GM12878 (cell line): ENCODE measurements at regions not wholly inside any gene's neighbourhood (a gene's known extent, or its start where the extent isn't known, plus 50 kb on each side); places are given as distances from the start of the nearest gene placed in this dataset.

Experiments used
- ATAC-seq: fragments of 200-7000 bp; cut with Tn5 transposase; 3 replicates; pipeline ENCODE4 v1.9.1; 2020; ENCODE audit warnings: mild to moderate bottlenecking, moderate library complexity
- BruUV-seq: library from RNA; stranded (reverse); fragments of 400-500 nt; replicated peaks from 2 replicates; lab custom pipeline; 2021; lab: Mats Ljungman, UMichigan
- CTCF ChIA-PET: fragments of 300-600 bp; sonication (Branson Sonifier 250); formaldehyde crosslinking; extraction: SDS; loops from one replicate; lab custom pipeline; 2021; ENCODE audit warnings: inconsistent platforms; lab: Yijun Ruan, JAX
- POLR2A ChIA-PET: fragments of 350-600 bp; formaldehyde crosslinking; extraction: SDS; loops from one replicate; lab custom pipeline; 2021; ENCODE audit warnings: inconsistent platforms; lab: Charles Lee
- RAD21 ChIA-PET: fragments of 300-600 bp; sonication (Branson Sonifier 250); formaldehyde crosslinking; loops from one replicate; lab custom pipeline; 2023; ENCODE audit warnings: antibody characterized with exemption; ENCODE audit not compliant: unreplicated experiment; lab: Charles Lee
- SMC1A ChIA-PET: fragments of 300-600 bp; sonication (Branson Sonifier 250); formaldehyde crosslinking; loops from one replicate; lab custom pipeline; 2023; ENCODE audit not compliant: unreplicated experiment, uncharacterized antibody; lab: Charles Lee
- DNase-seq: peaks from one replicate; pipeline ENCODE4 v3.0.0-alpha.2; 2011; ENCODE audit warnings: low read depth, low spot score
- FAIRE-seq: peaks from 3 replicates; lab custom pipeline; 2011; peaks lifted over from hg19 to GRCh38; lab: Jason Lieb, UNC
- H2AFZ ChIP-seq: 2 replicates; pipeline ENCODE4 v1.6.0; 2011; ENCODE audit warnings: low read depth, low read length, control low read depth; ENCODE audit not compliant: control insufficient read depth
- H3K27ac ChIP-seq: 2 replicates; pipeline ENCODE4 v1.5.1; 2011; ENCODE audit warnings: control low read depth; ENCODE audit not compliant: control insufficient read depth, insufficient read depth
- H3K27me3 ChIP-seq, 2 experiments: replicated peaks in 1 of 2; 2 replicates each; pipeline versions ENCODE4 v1.6.0 to v1.6.1; 2011; ENCODE audit warnings: low read length in 1 of 2; ENCODE audit not compliant: control insufficient read depth in 2 of 2, insufficient read depth in 2 of 2
- H3K36me3 ChIP-seq, 2 experiments: 2 replicates each; pipeline ENCODE4 v1.5.1; 2011; ENCODE audit warnings: low read length in 1 of 2; ENCODE audit not compliant: control insufficient read depth in 2 of 2, insufficient read depth in 2 of 2
- H3K4me1 ChIP-seq: 2 replicates; pipeline ENCODE4 v1.6.1; 2011; ENCODE audit warnings: mild to moderate bottlenecking, low read length, moderate library complexity, mixed read lengths; ENCODE audit not compliant: control insufficient read depth, insufficient read depth
- H3K4me2 ChIP-seq: 2 replicates; pipeline ENCODE4 v1.6.0; 2011; ENCODE audit warnings: control low read depth; ENCODE audit not compliant: control insufficient read depth, insufficient read depth
- H3K4me3 ChIP-seq: fragments of 200-600 bp; sonication (generic); 2 replicates; pipeline ENCODE4 v1.5.1; 2016
- H3K79me2 ChIP-seq: 2 replicates; pipeline ENCODE4 v1.6.0; 2011; ENCODE audit warnings: low read length; ENCODE audit not compliant: control insufficient read depth, insufficient read depth
- H3K9ac ChIP-seq: 2 replicates; pipeline ENCODE4 v1.8.0; 2011; ENCODE audit warnings: low read length, control low read depth, mixed read lengths; ENCODE audit not compliant: control insufficient read depth, insufficient read depth
- H3K9me3 ChIP-seq: replicated peaks from 3 replicates; pipeline ENCODE4 v1.5.1; 2011; ENCODE audit warnings: mild to moderate bottlenecking, low read length; ENCODE audit not compliant: control insufficient read depth, insufficient read depth
- H4K20me1 ChIP-seq: 2 replicates; pipeline ENCODE4 v1.6.0; 2011; ENCODE audit not compliant: control insufficient read depth, insufficient read depth
- CHD1 ChIP-seq: IDR thresholded peaks from 2 replicates; pipeline ENCODE4 v1.6.1; 2012; ENCODE audit warnings: low read depth, low read length, improper control_type of control experiment
- HDAC2 ChIP-seq: fragments of 200-600 bp; sonication (generic); IDR thresholded peaks from 2 replicates; pipeline ENCODE4 v1.6.1; 2017
- LARP7 ChIP-seq: fragments of 450-650 bp; IDR thresholded peaks from 2 replicates; pipeline ENCODE4 v1.6.1; 2017; ENCODE audit warnings: mild to moderate bottlenecking
- MEF2B ChIP-seq: fragments of 450-650 bp; IDR thresholded peaks from 2 replicates; pipeline ENCODE4 v1.6.1; 2018; ENCODE audit warnings: mild to moderate bottlenecking, moderate library complexity; ENCODE audit not compliant: partially characterized antibody, poor library complexity, severe bottlenecking
- MXI1 ChIP-seq: fragments of 150-350 bp; IDR thresholded peaks from 2 replicates; pipeline ENCODE4 v1.6.1; 2011; ENCODE audit warnings: low read depth, mild to moderate bottlenecking, inconsistent platforms, low read length, improper control_type of control experiment
- PML ChIP-seq: IDR thresholded peaks from 2 replicates; pipeline ENCODE4 v1.6.1; 2012; ENCODE audit warnings: low read length, inconsistent platforms
- POU2F2 ChIP-seq: IDR thresholded peaks from 3 replicates; pipeline ENCODE4 v1.6.1; 2011; ENCODE audit warnings: low read depth, mild to moderate bottlenecking, low read length, borderline replicate concordance
- STAT1 ChIP-seq: fragments of 450-650 bp; conservative IDR thresholded peaks from 2 replicates; pipeline ENCODE4 v1.6.1; 2014; ENCODE audit warnings: antibody characterized with exemption, mild to moderate bottlenecking
- ZNF207 ChIP-seq: fragments of 450-650 bp; IDR thresholded peaks from 2 replicates; pipeline ENCODE4 v1.6.1; 2014; ENCODE audit warnings: antibody characterized with exemption, mild to moderate bottlenecking, borderline replicate concordance
- WGBS: methylation state at CpG from one replicate; pipeline ENCODE4 v1.1.6; 2016; ENCODE audit warnings: low lambda C conversion rate; ENCODE audit not compliant: insufficient replicate concordance, insufficient coverage; ENCODE audit errors: missing lambda C conversion rate; 5-methylcytosine and 5-hydroxymethylcytosine counted together
- in situ Hi-C: fragments of 300-500 bp; cut with MboI; formaldehyde crosslinking; loops from 9 replicates; pipeline ENCODE4 v1.14.3; 2018; ENCODE audit warnings: mixed read lengths
- intact Hi-C: fragments of 100-400 bp; cut with micrococcal nuclease; formaldehyde crosslinking; loops from one replicate; pipeline ENCODE4 v1.14.2; 2022; ENCODE audit not compliant: unreplicated experiment
- TF ChIP-seq, protein P1 (sequence below): IDR thresholded peaks from 2 replicates; pipeline ENCODE4 v1.6.1; 2012; ENCODE audit warnings: low read length, inconsistent platforms
- TF ChIP-seq, protein P2 (sequence below): IDR thresholded peaks from 2 replicates; pipeline ENCODE4 v1.6.1; 2012; ENCODE audit warnings: mild to moderate bottlenecking, low read depth, low read length

DNA sequence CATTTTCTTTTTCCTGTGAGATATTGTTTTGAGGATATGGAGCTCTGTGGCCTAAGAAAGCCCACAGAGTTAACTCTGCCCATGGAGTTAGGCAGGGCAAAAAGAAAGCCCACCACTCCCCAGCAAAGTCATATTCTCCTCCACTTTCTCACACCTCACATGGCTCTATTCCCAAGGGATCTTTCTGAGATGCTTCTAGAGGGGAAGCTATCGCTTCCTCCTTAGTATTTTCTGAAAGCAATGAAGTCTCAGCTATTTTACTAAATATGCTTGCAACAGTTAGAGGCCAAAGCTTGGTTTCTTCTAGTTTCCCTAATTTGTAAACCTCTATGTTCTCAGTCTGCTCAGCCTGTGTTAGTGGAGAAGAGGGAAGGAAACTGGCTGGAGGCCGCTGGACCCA is 80.3 kb upstream of the EOMES start:
- ChIA-PET CTCF (interaction anchor here (1.1 to 1.9 kb wide), 5 partner anchors 9 to 125 kb away, joined by 3 to 8 read pairs (median 3); no protein-coding TSS in a partner anchor), RAD21 (interaction anchor here (1.0 to 2.1 kb wide), 4 partner anchors 10 to 526 kb away, joined by 3 to 6 read pairs (median 3); no protein-coding TSS in a partner anchor)
- Histone ChIP-seq H2AFZ (no peak overlapping the region), H3K27me3 (no peaks in the 10 kb centered on the region), H3K9me3 (no peaks in the 10 kb centered on the region)
- no peak for FAIRE-seq
- BruUV-seq, result no TSS peak
- in situ Hi-C loops, result no loop called here
- peak; percentile 53 for TF ChIP-seq MEF2B
- no peak for TF ChIP-seq MXI1
- TF ChIP-seq, all 136 proteins: peak for 1
- ATAC-seq, result no peak; the same call in 2 of the 3 replicates
- H3K36me3 ChIP-seq, result no peaks in the 10 kb centered on the region
- no peak overlapping the region for H3K9ac ChIP-seq
- H3K4me2 ChIP-seq, result no peak overlapping the region
- no peaks in the 10 kb centered on the region for H4K20me1 ChIP-seq
- intact Hi-C loops, result no loop called here
- DNase-seq, result no peak
- 4% methylated on average over 2 of the region's 2 CpGs for WGBS
- ChIA-PET POLR2A (interaction anchor here (1.0 kb wide), 1 partner anchor 205 kb away, joined by 4 read pairs; no protein-coding TSS in a partner anchor), SMC1A (interaction anchor here (0.6 to 2.2 kb wide), 12 partner anchors 9 to 208 kb away, joined by 3 to 7 read pairs (median 4); no protein-coding TSS in a partner anchor)
- no peaks in the 10 kb centered on the region for H3K4me1 ChIP-seq
- no peak overlapping the region for H3K27ac ChIP-seq
- no peaks in the 10 kb centered on the region for H3K79me2 ChIP-seq
- H3K4me3 ChIP-seq, result no peak overlapping the region

- no peaks in the 10 kb centered on the region for H3K36me3 ChIP-seq
- ATAC-seq, result peak; percentile 40; the same call in 2 of the 3 replicates
- BruUV-seq, result no TSS peak
- ChIA-PET SMC1A (interaction anchor here (0.6 to 2.2 kb wide), 12 partner anchors 10 to 208 kb away, joined by 3 to 7 read pairs (median 3); no protein-coding TSS in a partner anchor), POLR2A (interaction anchor here (1.0 kb wide), 1 partner anchor 204 kb away, joined by 4 read pairs; no protein-coding TSS in a partner anchor), CTCF (interaction anchor here (1.1 to 1.9 kb wide), 4 partner anchors 10 to 125 kb away, joined by 3 to 8 read pairs (median 4); no protein-coding TSS in a partner anchor), RAD21 (interaction anchor here (1.0 to 2.1 kb wide), 4 partner anchors 10 to 526 kb away, joined by 3 to 6 read pairs (median 3); no protein-coding TSS in a partner anchor)
- no peaks in the 10 kb centered on the region for H3K27me3 ChIP-seq
- H3K27ac ChIP-seq, result no peak overlapping the region
- no peak overlapping the region for H2AFZ ChIP-seq
- H3K4me3 ChIP-seq, result no peak overlapping the region
- H4K20me1 ChIP-seq, result no peaks in the 10 kb centered on the region
- in situ Hi-C loops (no loop called here), intact Hi-C loops (no loop called here)
- no peak overlapping the region for H3K4me2 ChIP-seq
- no peaks in the 10 kb centered on the region for H3K79me2 ChIP-seq
- no peaks in the 10 kb centered on the region for H3K4me1 ChIP-seq
- FAIRE-seq, result no peak
- DNase-seq, result no peak
- no peak overlapping the region for H3K9ac ChIP-seq
- H3K9me3 ChIP-seq, result no peaks in the 10 kb centered on the region
- TF ChIP-seq STAT1 (no peak), HDAC2 (no peak), CHD1 (no peak), POU2F2 (no peak), LARP7 (no peak), PML (no peak), ZNF207 (no peak)
- TF ChIP-seq, protein P1, sequence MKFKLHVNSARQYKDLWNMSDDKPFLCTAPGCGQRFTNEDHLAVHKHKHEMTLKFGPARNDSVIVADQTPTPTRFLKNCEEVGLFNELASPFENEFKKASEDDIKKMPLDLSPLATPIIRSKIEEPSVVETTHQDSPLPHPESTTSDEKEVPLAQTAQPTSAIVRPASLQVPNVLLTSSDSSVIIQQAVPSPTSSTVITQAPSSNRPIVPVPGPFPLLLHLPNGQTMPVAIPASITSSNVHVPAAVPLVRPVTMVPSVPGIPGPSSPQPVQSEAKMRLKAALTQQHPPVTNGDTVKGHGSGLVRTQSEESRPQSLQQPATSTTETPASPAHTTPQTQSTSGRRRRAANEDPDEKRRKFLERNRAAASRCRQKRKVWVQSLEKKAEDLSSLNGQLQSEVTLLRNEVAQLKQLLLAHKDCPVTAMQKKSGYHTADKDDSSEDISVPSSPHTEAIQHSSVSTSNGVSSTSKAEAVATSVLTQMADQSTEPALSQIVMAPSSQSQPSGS, result no peak
- TF ChIP-seq, protein P2, sequence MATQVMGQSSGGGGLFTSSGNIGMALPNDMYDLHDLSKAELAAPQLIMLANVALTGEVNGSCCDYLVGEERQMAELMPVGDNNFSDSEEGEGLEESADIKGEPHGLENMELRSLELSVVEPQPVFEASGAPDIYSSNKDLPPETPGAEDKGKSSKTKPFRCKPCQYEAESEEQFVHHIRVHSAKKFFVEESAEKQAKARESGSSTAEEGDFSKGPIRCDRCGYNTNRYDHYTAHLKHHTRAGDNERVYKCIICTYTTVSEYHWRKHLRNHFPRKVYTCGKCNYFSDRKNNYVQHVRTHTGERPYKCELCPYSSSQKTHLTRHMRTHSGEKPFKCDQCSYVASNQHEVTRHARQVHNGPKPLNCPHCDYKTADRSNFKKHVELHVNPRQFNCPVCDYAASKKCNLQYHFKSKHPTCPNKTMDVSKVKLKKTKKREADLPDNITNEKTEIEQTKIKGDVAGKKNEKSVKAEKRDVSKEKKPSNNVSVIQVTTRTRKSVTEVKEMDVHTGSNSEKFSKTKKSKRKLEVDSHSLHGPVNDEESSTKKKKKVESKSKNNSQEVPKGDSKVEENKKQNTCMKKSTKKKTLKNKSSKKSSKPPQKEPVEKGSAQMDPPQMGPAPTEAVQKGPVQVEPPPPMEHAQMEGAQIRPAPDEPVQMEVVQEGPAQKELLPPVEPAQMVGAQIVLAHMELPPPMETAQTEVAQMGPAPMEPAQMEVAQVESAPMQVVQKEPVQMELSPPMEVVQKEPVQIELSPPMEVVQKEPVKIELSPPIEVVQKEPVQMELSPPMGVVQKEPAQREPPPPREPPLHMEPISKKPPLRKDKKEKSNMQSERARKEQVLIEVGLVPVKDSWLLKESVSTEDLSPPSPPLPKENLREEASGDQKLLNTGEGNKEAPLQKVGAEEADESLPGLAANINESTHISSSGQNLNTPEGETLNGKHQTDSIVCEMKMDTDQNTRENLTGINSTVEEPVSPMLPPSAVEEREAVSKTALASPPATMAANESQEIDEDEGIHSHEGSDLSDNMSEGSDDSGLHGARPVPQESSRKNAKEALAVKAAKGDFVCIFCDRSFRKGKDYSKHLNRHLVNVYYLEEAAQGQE, result no peak
Measured at GRCh38 chr3:27802849-27803248, 80.7 kb upstream of the EOMES start.
